HepG2 (cell line): ENCODE measurements at regions not wholly inside any gene's neighbourhood (a gene's known extent, or its start where the extent isn't known, plus 50 kb on each side); places are given as distances from the start of the nearest gene placed in this dataset.

Source experiments
- ATAC-seq: fragments of 200-7000 bp; cut with Tn5 transposase; 3 replicates; pipeline ENCODE4 v1.9.1; 2020; ENCODE audit warnings: mild to moderate bottlenecking, moderate library complexity
- BruUV-seq: library from RNA; stranded (reverse); fragments of 400-500 nt; replicated peaks from 2 replicates; lab custom pipeline; 2021; lab: Mats Ljungman, UMichigan
- CTCF ChIA-PET: fragments of 300-600 bp; formaldehyde crosslinking; extraction: SDS; loops from one replicate; lab custom pipeline; 2021; ENCODE audit warnings: low total read pairs, inconsistent platforms, low intra/inter-chr PET ratio; lab: Yijun Ruan, JAX
- POLR2A ChIA-PET: fragments of 350-600 bp; sonication (Branson Sonifier 250); formaldehyde crosslinking; loops from one replicate; lab custom pipeline; 2020; ENCODE audit warnings: antibody characterized with exemption, inconsistent platforms; lab: Yijun Ruan, JAX
- DNase-seq: peaks from one replicate; pipeline ENCODE4 v3.0.0-alpha.2; 2015; ENCODE audit warnings: low spot score
- FAIRE-seq: peaks from 3 replicates; lab custom pipeline; 2011; peaks lifted over from hg19 to GRCh38; lab: Jason Lieb, UNC
- H2AFZ ChIP-seq: one replicate; pipeline ENCODE4 v1.6.1; 2011; ENCODE audit warnings: low read length, inconsistent platforms
- H3K27ac ChIP-seq: fragments of 300-600 bp; 3 replicates; pipeline ENCODE4 v1.8.0; 2011; ENCODE audit warnings: mixed run types, mild to moderate bottlenecking, mixed read lengths, low read length, inconsistent platforms; ENCODE audit not compliant: insufficient read depth; ENCODE audit errors: extremely low read length
- H3K27me3 ChIP-seq, 2 experiments: fragments of 200-600 bp in 1 of 2; 2 replicates in 1 of 2; 3 replicates in 1 of 2; pipeline versions ENCODE4 v1.6.0 to v1.8.0; 2011; ENCODE audit warnings: low read length in 2 of 2, mild to moderate bottlenecking in 2 of 2, moderate library complexity in 2 of 2, inconsistent platforms in 1 of 2; ENCODE audit not compliant: insufficient read depth in 2 of 2, control insufficient read depth in 1 of 2
- H3K36me3 ChIP-seq, 2 experiments: fragments of 200-600 bp in 1 of 2; replicated peaks in 1 of 2; 2 replicates in 1 of 2; 3 replicates in 1 of 2; pipeline versions ENCODE4 v1.5.1 to v1.8.0; 2011; ENCODE audit warnings: low read length in 2 of 2, inconsistent platforms in 1 of 2; ENCODE audit not compliant: insufficient read depth in 2 of 2, control insufficient read depth in 1 of 2
- H3K4me1 ChIP-seq: 2 replicates; pipeline ENCODE4 v1.5.1; 2012; ENCODE audit warnings: low read length, inconsistent platforms; ENCODE audit not compliant: insufficient read depth
- H3K4me2 ChIP-seq: 2 replicates; pipeline ENCODE4 v1.6.0; 2011; ENCODE audit warnings: low read depth, low read length, inconsistent platforms
- H3K4me3 ChIP-seq, 3 experiments: fragments of 200-600 bp in 1 of 3; sonication (generic), shearing (Covaris generic) in 1 of 3; replicated peaks in 1 of 3; 2 replicates each; pipeline ENCODE4 v1.5.1; 2011 to 2016; ENCODE audit warnings: low read length in 3 of 3, inconsistent platforms in 2 of 3, low read depth in 2 of 3, mild to moderate bottlenecking in 2 of 3, control low read depth in 1 of 3, mixed read lengths in 1 of 3; ENCODE audit not compliant: insufficient read depth in 1 of 3
- H3K79me2 ChIP-seq: one replicate; pipeline ENCODE4 v1.6.1; 2011; ENCODE audit warnings: low read length, inconsistent platforms; ENCODE audit not compliant: insufficient read depth
- H3K9ac ChIP-seq: 2 replicates; pipeline ENCODE4 v1.6.0; 2011; ENCODE audit warnings: mild to moderate bottlenecking, low read depth, low read length, inconsistent platforms; ENCODE audit not compliant: insufficient read depth
- H3K9me3 ChIP-seq: 2 replicates; pipeline ENCODE4 v1.5.1; 2012; ENCODE audit warnings: mild to moderate bottlenecking, low read length
- H4K20me1 ChIP-seq: 2 replicates; pipeline ENCODE4 v1.6.0; 2011; ENCODE audit warnings: inconsistent platforms, mild to moderate bottlenecking, low read length, moderate library complexity; ENCODE audit not compliant: insufficient read depth
- JARID2 ChIP-seq: sonication (generic); formaldehyde crosslinking; IDR thresholded peaks from 2 replicates; pipeline ENCODE4 v1.8.1; 2023; ENCODE audit warnings: missing genetic modification reagents, inconsistent platforms; ENCODE audit not compliant: insufficient replicate concordance
- MAFK ChIP-seq, 2 experiments: IDR thresholded peaks in 1 of 2; conservative IDR thresholded peaks in 1 of 2; 2 replicates each; pipeline ENCODE4 v1.6.1; 2011; ENCODE audit warnings: improper control_type of control experiment in 2 of 2, low read length in 2 of 2
- MATR3 ChIP-seq: sonication (generic); formaldehyde crosslinking; IDR thresholded peaks from 2 replicates; pipeline ENCODE4 v1.4.0; 2020; ENCODE audit warnings: missing genetic modification reagents
- ZNF280D ChIP-seq: sonication (generic); formaldehyde crosslinking; IDR thresholded peaks from 2 replicates; pipeline ENCODE4 v1.5.1; 2020; ENCODE audit warnings: mild to moderate bottlenecking, missing genetic modification reagents
- ZNF333 ChIP-seq: sonication (generic); formaldehyde crosslinking; IDR thresholded peaks from 2 replicates; pipeline ENCODE4 v1.4.0; 2020; ENCODE audit warnings: mild to moderate bottlenecking, missing genetic modification reagents, borderline replicate concordance
- ZNF468 ChIP-seq: sonication (generic); formaldehyde crosslinking; IDR thresholded peaks from 2 replicates; pipeline ENCODE4 v1.8.0; 2022; ENCODE audit warnings: mild to moderate bottlenecking, moderate library complexity, missing genetic modification reagents
- ZNF589 ChIP-seq: sonication (generic); formaldehyde crosslinking; conservative IDR thresholded peaks from 2 replicates; pipeline ENCODE4 v1.8.0; 2022; ENCODE audit warnings: mild to moderate bottlenecking, moderate library complexity, missing genetic modification reagents
- WGBS: methylation state at CpG from one replicate; pipeline ENCODE4 v1.1.6; 2017; ENCODE audit warnings: low lambda C conversion rate; 5-methylcytosine and 5-hydroxymethylcytosine counted together
- in situ Hi-C: cut with HindIII; loops from 2 replicates; pipeline ENCODE4 v1.10.0; 2017; ENCODE audit warnings: low pct_unique_long_range_greater_than_20kb; ENCODE audit not compliant: extremely low pct_ligation_motif_present
- intact Hi-C: fragments of 100-400 bp; cut with micrococcal nuclease; formaldehyde crosslinking; loops from one replicate; pipeline ENCODE4 v1.10.0; 2022; ENCODE audit not compliant: unreplicated experiment

DNA sequence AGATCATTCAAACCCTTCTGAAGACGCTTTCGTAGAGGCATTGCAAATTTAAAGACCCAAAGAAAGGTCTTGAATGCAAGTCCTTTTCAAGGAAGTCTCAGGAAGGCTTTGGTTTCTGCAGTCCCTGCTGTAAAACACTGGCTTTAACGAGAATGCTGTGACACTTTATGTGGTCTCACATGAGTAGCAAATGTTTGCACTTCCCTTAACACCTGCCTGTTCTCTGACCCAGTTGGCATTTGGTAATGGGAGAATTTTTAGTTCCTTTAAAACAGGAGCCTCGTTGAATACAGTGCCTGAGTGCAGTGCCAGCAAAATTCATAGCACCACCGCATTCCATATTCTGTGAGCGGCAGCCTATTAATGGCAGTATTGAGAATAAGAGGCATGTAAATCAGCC lies 330.5 kb upstream of the PRKX start:
- Histone ChIP-seq H2AFZ (no peak overlapping the region), H3K4me1 (no peaks in the 10 kb centered on the region), H3K27ac (no peak overlapping the region), H3K9ac (no peak overlapping the region), H3K79me2 (no peaks in the 10 kb centered on the region), H3K4me3 (no peak overlapping the region), H3K9me3 (no peaks in the 10 kb centered on the region), H3K4me2 (no peak overlapping the region), H3K36me3 (no peaks in the 10 kb centered on the region), H4K20me1 (no peaks in the 10 kb centered on the region), H3K27me3 (no peaks in the 10 kb centered on the region)
- CTCF ChIA-PET = no interaction called here
- no TSS peak for BruUV-seq
- in situ Hi-C loops (no loop called here), intact Hi-C loops (no loop called here)
- FAIRE-seq (no peak), ATAC-seq (no peak), DNase-seq (no peak)
- no peak for TF ChIP-seq MATR3 (CRISPR knock-in tag)
- TF ChIP-seq ZNF333 (CRISPR knock-in tag) = no peak
- no peak for TF ChIP-seq ZNF280D (CRISPR knock-in tag)
- TF ChIP-seq JARID2 (CRISPR knock-in tag) = no peak
- TF ChIP-seq ZNF468 (CRISPR knock-in tag) = no peak
- 5% methylated on average over 3 of the region's 6 CpGs for WGBS
- POLR2A ChIA-PET = no interaction called here

DNA sequence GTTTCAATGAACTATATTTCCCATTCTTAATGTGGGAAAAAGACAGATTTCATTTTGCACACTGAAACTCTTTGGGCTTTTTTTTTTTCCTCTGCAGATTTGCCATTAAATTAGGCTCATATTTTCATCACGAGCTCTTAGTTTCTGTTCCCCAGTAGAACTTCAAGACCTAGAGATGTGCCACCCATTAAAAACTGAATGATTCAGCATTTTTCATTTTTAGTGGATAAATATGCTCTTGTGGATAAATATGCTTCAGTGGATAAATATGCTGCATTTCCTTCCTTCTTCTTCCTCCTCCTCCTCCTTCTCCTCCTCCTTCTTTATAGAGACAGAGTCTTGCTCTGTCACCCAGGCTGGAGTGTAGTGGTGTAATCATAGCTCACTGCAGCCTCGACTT lies 322.4 kb upstream of the PRKX start:
- BruUV-seq = no TSS peak
- H3K4me3 ChIP-seq = no peak overlapping the region
- POLR2A ChIA-PET = no interaction called here
- no peak overlapping the region for H3K27ac ChIP-seq
- in situ Hi-C loops (no loop called here), intact Hi-C loops (no loop called here)
- no peaks in the 10 kb centered on the region for H3K79me2 ChIP-seq
- no peaks in the 10 kb centered on the region for H3K9me3 ChIP-seq
- H3K27me3 ChIP-seq = no peaks in the 10 kb centered on the region
- no peaks in the 10 kb centered on the region for H4K20me1 ChIP-seq
- CTCF ChIA-PET = no interaction called here
- H3K9ac ChIP-seq = no peak overlapping the region
- FAIRE-seq = no peak
- TF ChIP-seq ZNF589 (no peak), MAFK (conservative IDR thresholded peaks at IDR 0.05 in 1 of 2, IDR thresholded peaks at IDR 0.05 in 1 of 2; ENCODE audit: low read length in 2 of 2) (peak in 1 of 2 experiments; percentile 43; a peak in 2 of 4 replicates)
- ATAC-seq = no peak
- no peak overlapping the region for H3K4me2 ChIP-seq
- no peak overlapping the region for H2AFZ ChIP-seq
- no peaks in the 10 kb centered on the region for H3K36me3 ChIP-seq
- no peak for DNase-seq
- 0% methylated on average over 2 of the region's 2 CpGs for WGBS
- no peaks in the 10 kb centered on the region for H3K4me1 ChIP-seq
